GM23338 (cell line): ENCODE measurements at regions not wholly inside any gene's neighbourhood (a gene's known extent, or its start where the extent isn't known, plus 50 kb on each side); places are given as distances from the start of the nearest gene placed in this dataset.

ENCODE experiments used
- EZH2 ChIP-seq: fragments of 200-600 bp; sonication (generic); IDR thresholded peaks from one replicate; pipeline ENCODE4 v1.8.0; 2017; ENCODE audit warnings: antibody characterized with exemption, mild to moderate bottlenecking, low read depth; ENCODE audit not compliant: unreplicated experiment
- POLR2AphosphoS5 ChIP-seq: IDR thresholded peaks from 2 replicates; pipeline ENCODE4 v1.6.1; 2016; ENCODE audit warnings: antibody characterized with exemption, low read depth
- REST ChIP-seq: IDR thresholded peaks from one replicate; pipeline ENCODE4 v1.6.1; 2018; ENCODE audit warnings: antibody characterized with exemption; ENCODE audit not compliant: unreplicated experiment

- TF ChIP-seq REST (no peak), POLR2AphosphoS5 (no peak), EZH2 (no peak)
These were observed 234.1 kb downstream of the GATA3 start for GRCh38 chr10:8288600-8288999.
